ENCODE measurements at regions not wholly inside any gene's neighbourhood (a gene's known extent, or its start where the extent isn't known, plus 50 kb on each side); places are given as distances from the start of the nearest gene placed in this dataset.
"Not testable (repeated sequence)": the region's sequence is repeated elsewhere in the genome, so short reads cannot be mapped to it uniquely, and the experiment has no call there.

GRCh38 chr18:44579745-44580144, 100.9 kb upstream of the SETBP1 start:
- DNase-seq = no peak

- DNase-seq = no peak
Measured at GRCh38 chr18:44580159-44580558, 100.5 kb upstream of the SETBP1 start.

DNA sequence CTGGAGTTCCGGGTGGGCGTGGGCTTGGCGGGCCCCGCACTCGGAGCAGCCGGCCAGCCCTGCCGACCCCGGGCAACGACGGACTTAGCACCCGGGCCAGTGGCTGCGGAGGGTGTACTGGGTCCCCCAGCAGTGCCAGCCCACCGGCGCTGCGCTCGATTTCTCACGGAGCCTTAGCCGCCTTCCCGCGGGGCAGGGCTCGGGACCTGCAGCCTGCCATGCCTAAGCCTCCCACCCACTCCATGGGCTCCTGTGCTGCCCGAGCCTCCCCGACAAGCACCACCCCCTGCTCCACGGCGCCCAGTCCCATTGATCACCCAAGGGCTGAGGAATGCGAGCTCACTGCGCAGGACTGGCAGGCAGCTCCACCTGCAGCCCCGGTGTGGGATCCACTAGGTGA, 99.9 kb upstream of the SETBP1 start:
- DNase-seq = not testable (repeated sequence)

DNA sequence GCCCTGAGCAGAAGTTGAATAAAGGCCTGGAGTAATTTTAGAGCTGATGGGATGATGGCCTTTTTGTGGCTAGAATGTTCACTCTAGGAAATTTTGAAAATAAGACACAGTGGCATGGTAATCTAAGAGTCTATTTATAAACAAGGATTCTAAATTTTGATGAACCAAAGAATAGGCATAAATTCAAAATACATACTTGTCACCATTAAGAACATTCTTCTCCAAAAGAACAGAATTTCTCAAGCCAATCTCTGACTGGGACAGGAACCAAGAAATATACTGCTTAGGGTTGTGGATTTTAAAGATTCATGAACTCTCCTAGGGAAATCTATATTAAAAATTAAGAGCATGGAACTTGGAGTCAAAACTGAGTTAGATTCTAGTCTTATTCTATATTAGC, 98.2 kb upstream of the SETBP1 start:
- no peak for DNase-seq

GRCh38 chr18:44584900-44585299, 95.8 kb upstream of the SETBP1 start:
- DNase-seq = no peak

DNA sequence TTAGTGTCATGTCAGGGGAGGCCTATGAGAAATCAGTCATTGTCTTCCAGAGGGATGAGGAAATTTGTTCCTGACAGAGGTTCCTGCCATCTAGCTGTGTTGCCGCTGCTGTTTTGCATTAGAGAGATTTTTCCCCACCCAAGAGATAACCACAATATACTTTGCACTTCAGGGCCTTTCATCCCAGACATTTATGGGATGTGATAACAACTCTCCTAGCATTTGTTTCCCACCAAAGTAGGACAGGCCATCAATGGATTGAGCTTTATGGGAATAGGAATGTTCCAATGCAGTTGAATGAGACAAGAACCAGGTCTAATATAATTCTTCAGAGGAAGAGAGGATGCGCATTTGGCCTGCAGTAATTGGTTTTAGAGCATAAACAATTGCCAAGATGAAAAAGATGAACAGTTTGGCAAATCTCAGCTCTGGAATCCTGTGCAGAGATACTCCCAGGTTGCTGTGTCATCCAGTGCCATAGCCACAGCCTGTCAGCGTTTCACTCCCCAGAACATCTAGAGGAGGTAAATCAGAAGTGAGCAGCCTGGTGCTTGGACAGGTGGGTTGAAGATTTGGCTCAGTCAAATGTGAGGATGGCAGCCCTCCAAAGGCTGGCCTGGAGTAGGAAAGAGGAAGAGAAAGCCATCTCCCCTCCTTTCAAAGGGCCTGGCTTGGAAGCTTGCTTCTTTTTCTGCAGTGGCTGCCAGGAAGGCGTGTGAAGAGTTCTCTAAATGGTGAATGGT, 93.7 kb upstream of the SETBP1 start:
- no peak for DNase-seq

DNA sequence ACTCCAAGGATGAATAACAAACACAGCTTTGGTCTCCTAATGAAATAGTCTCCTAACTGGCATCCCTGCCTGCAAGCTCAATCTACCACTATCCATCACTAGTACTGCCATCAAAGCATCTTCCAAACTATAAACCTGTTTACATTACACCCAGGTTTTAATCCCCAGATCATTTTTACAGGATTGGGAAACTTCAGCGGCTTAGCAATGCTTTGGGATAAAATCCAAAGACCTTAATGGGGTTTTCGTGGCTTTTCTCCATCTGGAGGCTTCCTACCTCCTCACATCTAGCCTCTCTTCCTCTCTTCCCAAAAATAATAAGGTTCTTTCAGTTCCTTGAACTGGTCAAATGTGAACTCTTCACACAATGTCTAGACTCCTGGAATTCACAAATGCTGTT, 92.2 kb upstream of the SETBP1 start:
- no peak for DNase-seq

DNA sequence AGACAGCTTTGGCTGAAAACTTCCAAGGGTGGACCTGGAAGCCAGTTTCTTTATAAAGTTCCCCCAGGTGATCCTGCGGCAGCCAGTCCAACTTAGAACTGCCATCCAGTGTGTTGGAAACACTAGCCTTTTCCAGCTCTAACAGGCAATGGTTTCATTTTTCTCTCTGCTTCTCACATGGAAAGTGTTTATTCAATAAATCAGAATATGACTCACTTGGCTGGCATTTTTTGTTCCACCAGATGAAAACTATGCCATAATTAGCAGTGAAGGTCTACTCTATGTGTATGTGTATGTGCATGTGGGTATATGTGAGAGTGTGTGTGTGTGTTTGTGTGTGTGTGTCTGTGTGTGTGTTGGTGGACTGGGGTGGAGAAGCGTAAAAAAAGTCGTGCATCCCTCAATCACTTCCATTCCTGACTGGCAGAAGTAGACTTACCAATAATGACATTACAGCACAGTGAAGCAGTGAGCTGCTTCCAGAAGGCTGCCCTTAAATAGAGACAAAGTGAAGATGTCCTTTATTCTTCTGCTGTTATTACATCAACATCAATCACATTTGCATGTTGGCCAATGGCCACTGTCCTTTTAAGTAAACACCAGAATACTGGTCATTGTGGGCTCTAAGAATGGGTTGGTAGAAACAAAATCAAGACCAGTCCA, 90.9 kb upstream of the SETBP1 start:
- DNase-seq = no peak

- DNase-seq = no peak
Measured at GRCh38 chr18:44590956-44591670, 89.6 kb upstream of the SETBP1 start.

DNA sequence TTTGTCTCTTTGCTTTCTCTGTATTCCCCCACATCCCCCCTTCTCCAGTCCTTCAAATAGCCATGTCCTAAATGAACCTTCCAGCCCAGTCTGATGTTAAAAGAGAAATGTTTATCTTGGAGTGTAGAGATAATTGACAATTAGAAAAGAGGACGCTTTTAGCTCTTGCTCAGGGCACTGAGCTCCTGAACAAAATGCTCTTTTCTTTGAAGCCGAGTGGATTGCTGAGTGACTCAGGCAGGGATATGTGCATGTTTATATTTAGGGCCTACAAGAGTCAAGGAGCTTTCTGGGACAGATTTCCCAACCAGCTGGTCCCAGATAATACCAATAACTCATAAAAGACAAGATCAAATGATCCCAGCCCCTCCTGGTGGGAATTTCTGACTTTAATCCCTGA, 88.0 kb upstream of the SETBP1 start:
- no peak for DNase-seq

DNA sequence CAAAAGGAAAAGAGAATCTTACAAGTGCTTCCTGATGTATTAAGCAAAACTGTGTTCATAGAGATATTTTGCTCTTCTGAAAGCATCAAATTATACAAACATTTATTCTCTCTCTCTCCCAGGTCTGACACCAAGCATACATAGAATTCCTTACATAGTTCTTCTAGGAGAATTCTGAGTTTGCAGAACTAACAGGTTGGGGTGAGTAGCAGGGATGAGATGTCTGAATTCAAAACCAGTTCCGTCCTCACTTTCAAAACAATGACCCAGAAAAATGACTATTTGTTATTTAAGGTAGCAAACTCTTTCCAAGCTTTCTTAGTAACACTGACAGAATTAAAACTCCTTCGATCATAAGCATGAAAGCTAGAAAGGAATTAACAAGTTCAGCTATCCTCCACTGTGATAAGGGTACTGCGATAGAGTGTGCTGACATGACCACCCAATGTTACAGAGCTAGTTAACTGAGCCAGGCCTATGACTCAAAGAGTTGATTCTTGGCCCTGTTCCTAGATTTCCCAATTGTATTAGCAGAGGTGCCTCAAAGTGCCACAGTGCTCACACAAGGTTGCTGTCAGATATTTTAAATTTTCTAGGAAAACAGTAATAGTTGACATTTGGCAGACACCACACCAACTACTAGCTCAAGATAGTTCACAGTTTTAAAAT, 85.8 kb upstream of the SETBP1 start:
- DNase-seq = no peak

DNA sequence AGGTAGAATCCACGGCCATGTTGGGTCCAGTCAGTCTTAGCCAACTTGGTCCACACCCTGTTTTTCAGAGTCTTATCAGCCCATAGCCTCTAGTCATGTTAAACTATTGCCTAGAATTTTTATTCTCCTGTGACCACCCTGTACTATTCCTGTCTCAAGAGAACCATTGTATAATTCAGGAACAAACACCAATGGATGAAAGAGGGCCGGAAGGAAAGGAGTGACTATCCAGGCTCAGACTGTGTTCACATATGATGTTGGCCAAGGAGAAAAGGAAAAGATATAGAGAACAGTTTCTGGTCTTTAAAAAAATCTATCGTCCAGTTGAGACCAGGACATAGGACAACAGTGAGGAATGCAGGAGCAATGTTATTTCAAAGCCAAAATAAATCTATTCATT, 82.9 kb upstream of the SETBP1 start:
- no peak for DNase-seq

- no peak for DNase-seq
Measured at GRCh38 chr18:44598514-44598913, 82.2 kb upstream of the SETBP1 start.

- DNase-seq = no peak
Measured at GRCh38 chr18:44599412-44599811, 81.3 kb upstream of the SETBP1 start.

DNA sequence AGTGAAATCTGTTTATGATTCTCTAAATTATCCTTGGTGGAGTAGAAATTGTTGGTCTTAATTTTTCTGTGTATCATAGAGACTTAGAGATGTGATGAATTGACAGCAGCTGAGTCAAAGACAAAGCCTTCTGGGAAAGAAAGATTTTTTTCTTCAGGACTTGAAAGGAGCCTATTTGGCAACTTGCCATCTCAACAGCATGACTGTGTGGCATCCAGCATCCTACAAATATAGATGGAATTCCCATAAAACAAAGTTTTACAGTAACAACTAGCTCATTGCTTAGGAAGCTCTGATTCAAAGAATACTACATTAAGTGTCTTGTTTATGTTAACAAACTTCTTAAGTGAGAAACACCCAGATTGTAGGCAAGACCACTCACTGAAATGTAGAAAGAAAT, 79.2 kb upstream of the SETBP1 start:
- no peak for DNase-seq

GRCh38 chr18:44602380-44602779, 78.3 kb upstream of the SETBP1 start:
- no peak for DNase-seq

DNA sequence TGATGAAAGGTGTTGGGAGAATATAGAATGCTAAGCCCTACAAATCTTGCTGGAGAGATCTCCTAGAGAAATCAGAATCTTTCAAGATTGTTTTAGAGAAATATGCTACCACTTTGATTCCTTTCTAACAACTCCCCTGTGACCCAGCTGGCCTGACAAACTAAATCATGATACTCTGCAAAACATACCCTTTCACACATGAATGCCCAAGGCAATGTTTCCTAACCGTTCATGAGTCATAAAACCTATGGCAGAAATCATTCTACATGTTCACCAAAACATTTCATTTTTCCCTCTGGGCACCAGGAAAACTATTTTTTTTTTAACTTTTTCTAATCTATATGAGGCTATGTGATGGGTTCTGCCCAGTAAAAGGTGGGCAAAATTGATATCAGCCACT, 77.8 kb upstream of the SETBP1 start:
- no peak for DNase-seq

GRCh38 chr18:44609181-44609941, 71.3 kb upstream of the SETBP1 start:
- no peak for DNase-seq

GRCh38 chr18:44620812-44621211, 59.9 kb upstream of the SETBP1 start:
- DNase-seq = no peak

DNA sequence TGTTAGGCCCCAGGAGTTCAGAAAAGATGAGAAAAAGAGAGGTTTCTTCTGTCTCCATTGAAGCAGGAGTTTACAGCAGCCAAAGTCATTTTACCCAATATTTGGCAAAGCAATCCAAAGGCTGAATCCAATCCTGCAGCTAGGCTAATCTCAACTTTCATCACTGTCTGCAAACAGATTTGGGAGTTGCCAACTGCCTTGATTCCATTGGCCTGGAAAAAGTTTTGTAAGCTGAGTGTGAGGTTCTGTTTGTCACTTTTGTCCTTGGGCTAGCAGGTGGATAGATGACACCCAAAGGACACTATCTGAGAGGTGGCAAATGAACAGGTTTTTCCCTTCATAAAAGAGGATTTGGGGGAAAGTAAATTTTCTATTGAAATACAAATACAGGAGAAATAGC, 56.6 kb upstream of the SETBP1 start:
- DNase-seq = no peak

DNA sequence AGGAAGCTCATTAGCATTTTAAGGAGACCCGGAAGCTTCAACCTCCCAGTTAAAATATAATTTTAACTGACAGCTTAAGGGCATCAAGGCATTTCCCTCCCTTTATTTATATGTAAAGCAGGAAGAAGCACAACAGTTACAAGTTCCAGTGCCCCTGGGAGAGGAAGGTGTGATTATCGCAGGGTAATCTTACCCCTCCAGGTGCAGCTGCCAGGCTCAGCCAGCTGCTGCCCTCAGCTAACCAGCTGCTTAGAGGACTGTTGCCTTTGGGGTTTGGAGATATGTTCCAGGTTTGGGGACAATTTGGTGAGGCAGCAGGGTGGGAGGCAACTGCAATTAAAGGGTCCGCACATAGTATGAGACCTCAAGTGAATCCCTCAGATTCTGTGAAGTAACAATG, 55.3 kb upstream of the SETBP1 start:
- DNase-seq = no peak

DNA sequence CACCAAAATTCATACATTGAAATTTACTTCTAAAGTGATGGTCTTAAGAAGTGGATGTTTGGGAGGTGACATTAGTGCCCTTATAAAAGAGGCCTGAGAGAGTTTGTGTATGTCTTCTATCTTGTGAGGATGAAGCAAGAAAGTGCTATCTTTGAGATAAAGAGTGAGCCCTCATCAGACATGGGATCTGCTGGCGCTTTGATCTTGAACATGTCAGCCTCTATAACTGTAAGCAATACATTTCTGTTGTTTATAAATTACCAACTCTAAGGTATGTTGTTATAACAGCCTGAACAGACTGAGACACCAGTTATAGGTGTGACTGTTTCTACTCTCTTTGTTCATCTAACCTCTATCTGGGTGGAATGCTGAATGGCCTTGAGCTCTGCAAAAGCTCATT, 54.5 kb upstream of the SETBP1 start:
- DNase-seq = no peak

DNA sequence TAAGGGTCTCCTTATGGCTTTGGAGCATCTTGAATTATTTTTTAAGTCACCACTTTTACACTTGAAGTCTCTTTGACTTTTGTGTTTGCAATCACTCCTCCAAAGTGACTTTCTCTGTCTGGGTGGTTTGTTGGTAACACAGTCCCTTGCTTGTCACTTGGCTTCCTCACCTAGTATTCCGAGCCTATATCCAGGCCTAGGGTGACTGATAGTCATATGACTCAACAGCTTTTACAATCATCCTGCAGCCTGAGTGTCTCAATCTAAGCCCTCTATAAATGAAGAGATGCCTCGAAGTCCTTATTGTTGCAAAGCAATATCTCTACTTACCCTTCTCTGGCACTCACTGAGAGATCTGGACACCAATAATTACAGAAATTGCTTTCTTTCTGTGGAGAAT, 53.9 kb upstream of the SETBP1 start:
- DNase-seq = no peak
